ENCODE measurements at regions not wholly inside any gene's neighbourhood (a gene's known extent, or its start where the extent isn't known, plus 50 kb on each side); places are given as distances from the start of the nearest gene placed in this dataset.

GRCh38 chr6:145252737-145253136, 482.6 kb downstream of the EPM2A start:
- DNase-seq, result no peak

DNA sequence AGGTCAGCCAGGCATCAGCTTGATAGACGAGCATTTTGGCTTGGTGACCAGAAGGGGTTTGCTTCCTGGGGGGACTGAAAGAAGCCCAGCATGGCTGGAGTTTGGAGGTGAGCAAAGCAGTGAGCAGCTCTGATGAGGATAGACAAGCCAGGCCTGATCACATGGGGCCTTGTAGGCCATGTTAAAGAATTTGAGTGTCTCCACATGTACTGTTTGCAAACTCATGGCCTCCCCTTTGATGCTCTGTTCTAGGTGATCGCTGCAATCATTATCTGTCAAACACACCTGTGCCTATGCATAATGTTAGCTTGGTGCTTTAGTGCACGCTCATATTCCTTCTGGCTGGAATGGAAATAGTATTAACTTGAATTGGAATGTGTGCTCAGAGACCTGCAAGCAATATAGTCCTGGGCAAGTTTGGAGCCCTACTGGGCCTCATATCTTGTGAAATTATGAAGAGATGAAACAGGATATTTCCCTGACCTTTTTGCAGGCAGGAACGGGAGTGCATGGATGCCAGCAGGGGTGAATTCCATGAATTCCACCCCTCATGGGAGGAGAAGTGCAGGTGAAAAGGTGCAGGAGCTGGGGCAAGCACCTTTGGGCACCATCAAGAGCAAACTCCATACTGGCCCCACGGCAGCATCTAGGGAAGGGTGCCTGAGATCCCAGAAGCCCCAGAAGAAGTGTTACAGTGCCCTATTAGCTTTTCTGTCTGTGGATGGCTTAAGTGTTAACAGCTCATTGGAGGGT, 480.5 kb downstream of the EPM2A start:
- DNase-seq, result no peak

DNA sequence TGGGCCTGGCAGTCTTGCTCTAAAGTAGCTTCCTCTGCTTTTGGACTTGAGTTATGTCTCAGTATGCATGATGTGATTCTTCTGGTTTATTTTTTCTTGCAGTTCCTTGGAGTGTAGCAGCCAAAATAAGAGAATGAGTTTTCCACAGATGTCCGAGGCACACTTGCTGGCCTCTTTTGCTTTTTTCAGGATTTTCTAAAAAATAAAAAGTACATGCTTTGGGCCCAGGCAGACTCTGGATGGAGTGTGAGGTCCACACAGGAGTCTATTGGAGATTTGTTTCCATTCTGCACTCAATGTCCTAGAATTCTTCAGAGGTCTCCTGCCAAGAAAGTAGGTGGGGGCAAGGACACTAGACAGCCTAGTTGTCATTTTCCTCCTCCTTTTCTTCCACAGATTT, 477.6 kb downstream of the EPM2A start:
- no peak for DNase-seq

DNA sequence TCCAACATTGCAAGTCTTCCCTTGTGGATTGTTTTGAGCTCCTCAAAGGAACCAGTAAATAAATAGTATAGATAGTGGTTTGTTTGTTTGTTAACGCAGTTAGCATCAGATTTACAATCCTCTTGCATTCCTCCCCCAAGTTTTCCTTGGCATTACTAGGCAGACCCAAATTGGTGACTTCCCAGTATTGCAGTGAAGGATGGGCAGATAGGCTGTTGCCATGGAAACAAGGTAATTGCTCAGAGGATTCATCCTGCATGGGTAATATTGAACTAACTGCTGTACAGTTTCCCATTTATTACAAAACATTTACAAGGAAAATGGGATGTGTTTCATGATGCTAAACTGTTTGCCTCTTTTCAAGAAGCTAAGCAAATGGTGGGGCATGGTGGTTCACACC, 477.2 kb downstream of the EPM2A start:
- DNase-seq, result no peak

- DNase-seq, result no peak
Measured at GRCh38 chr6:145260484-145261175, 474.7 kb downstream of the EPM2A start.

DNA sequence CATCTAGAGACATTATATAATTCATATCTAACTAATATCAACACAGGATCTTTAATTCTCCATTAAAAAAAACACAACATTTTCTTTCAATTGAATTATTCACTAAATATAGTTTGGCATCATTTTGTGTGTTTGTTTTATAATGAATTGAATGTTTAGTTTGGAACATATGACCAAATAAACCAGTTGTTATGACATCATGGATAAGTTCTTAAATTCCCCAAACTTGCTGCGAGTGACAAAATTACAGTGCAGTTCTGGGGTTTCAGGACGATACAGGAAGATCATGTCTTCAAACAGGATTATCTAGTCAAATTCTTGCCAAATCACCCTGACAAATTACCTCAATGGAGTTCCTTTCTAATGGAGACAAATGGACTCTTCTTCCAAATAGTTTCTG, 473.6 kb downstream of the EPM2A start:
- DNase-seq, result no peak

DNA sequence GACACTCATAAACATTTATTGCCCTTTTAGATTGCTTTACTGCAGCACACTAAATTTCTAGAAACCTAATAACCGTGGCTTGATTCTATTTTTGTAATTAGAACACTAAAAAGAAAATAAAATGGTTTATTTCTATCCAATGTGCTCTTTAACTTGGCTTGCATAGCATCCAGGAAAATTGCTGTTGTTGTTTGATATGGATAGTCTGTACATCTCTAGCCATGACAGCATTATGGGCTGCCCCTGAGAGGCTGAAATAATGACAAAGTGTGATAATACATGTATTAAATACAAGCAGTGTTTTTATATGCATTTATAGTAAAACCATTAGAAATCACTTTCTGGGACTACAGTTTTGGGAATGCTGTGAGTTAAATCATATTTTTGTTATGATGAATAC, 472.5 kb downstream of the EPM2A start:
- DNase-seq, result no peak

GRCh38 chr6:145263778-145264211, 471.5 kb downstream of the EPM2A start:
- DNase-seq, result no peak

DNA sequence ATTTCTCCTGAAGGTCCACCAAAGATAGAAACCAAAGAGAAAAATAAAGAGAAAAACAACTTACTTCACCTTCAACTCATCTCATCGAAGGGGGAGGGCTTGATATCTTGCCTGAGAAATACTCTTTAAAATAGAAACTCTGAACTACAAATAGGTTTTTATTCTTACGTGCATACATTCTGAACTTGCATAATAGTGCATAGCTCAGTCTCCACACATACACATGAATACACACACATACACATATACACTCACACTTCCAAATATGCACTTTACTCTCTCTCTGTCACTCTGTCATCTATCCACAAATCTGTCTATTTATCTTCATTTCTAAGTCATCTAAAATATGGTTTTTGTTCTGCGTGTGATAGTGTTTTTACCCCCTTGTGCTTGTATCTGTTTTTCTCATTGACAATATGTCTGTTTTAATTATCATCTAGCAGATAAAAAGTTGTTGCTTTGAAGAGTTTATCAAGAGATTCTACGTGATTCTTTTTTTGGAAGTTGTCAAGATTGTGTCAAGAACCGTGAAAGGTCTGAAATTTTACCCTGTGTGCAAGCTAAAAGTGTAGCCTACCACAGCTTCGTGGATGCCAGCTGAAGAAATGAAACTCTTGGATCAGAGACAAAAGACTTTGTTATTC, 468.8 kb downstream of the EPM2A start:
- DNase-seq, result no peak

DNA sequence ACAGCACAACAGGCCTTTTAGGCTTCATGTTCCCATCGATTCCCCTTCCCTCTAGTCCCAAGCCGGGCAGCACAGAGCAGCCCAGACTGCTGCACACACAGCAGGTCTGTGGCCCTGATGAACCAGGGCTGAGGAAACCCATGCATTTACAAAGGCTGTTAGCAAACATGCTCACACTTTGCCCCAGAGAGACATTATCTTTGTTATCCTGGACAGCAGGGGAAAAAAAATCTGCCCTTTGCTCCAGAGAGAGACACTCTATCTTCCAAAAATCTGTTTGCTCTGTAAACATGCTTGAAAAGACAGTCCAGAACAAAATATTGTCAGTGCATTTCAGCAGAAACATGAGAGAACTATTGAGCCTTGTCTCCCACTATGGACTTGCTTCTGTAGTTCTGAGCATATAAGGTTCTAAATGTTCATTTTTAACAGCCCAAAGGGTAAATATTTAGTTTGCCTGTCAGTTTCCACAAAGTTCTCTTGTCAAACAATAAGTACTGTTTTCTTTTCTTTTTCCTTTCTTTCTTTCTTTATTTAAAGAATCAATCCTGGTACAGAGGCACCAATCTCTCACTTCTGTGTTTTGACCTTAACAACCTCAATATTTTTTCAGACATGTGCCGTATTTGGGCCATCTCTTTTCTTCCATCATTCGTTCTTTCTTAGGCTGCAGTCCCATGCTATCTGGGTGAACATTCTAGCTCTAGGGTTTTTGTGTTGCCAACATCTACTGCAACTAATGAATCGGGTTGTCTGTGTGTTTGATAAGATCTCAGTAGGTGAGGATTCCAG, 468.0 kb downstream of the EPM2A start:
- no peak for DNase-seq

DNA sequence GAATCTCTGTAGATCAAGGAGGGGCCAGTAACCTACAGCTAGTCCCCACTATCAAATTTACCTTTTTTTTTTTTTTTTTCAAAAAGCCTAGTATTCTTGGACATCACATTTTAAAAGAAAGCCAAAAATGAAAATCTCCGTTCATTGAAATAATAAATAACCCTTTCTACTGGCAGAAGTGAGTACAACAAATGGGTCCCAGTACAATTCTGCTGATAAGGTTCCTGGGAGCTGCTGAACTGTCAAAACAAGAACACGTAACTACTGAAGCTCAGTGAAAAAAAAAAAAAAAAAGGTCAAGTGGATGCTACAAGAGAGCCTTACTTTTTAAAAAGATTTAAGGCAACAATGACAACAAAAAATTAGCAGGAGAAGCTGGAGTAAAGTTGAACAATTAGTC, 464.9 kb downstream of the EPM2A start:
- no peak for DNase-seq

GRCh38 chr6:145271040-145271439, 464.3 kb downstream of the EPM2A start:
- no peak for DNase-seq

DNA sequence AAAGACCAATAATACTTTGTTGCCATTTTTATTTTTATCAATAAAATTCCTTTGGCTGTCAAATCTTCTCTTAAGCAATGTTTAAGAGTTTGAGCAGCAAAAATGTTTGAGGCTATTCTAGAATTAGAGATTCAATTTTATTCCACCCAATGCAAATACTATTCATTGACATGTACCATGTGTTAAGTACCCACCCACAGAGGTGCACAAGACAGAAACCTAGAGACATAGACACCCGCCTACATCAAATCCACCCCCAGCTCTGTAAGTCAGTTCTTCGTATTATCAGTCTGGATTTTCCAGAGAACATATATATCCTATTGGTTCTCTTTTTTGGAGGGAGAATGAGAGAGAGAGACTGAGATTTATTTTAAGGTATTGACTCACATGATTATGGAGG, 463.7 kb downstream of the EPM2A start:
- DNase-seq, result no peak

- no peak for DNase-seq
Measured at GRCh38 chr6:145272246-145272645, 463.1 kb downstream of the EPM2A start.

GRCh38 chr6:145273136-145273535, 462.2 kb downstream of the EPM2A start:
- no peak for DNase-seq

DNA sequence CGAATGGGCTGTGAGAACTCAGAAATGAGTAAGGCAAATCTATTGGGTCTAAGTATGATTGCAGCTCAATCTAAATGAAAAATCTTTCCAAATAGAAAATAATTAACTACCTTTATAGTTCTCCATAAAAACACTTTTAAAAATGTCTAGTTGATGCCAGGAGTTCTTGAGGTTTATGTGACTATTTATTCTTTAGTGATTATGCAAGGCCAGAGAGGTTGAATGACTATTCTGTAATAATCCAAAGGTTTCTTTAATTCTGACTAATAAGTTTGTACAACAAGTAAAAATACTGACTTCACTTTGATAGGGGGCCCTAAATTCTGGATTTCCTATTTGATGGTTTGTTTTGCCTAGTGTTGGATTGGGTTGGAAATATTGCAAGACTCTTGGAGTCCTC, 461.2 kb downstream of the EPM2A start:
- DNase-seq, result no peak

DNA sequence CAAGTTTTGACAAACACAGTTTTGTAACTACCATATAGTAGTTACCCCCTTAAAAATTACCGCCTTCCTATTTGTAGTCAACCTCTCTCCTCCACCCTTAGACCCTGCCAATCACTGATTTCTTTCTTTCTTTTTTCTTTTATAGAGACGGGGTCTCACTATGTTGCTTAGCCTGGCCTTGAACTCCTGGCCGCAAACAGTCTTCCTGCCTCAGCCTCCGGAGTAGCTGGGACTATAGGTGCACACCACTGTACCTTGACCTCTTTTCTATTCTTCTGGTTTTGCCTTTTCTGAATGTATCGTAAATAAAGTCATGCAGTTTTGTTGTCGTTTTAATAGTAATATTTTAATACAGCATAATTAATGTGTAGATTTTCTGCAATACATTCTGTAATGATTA, 460.3 kb downstream of the EPM2A start:
- DNase-seq, result no peak

GRCh38 chr6:145275787-145276186, 459.5 kb downstream of the EPM2A start:
- DNase-seq, result no peak

GRCh38 chr6:145276756-145277155, 458.6 kb downstream of the EPM2A start:
- no peak for DNase-seq

DNA sequence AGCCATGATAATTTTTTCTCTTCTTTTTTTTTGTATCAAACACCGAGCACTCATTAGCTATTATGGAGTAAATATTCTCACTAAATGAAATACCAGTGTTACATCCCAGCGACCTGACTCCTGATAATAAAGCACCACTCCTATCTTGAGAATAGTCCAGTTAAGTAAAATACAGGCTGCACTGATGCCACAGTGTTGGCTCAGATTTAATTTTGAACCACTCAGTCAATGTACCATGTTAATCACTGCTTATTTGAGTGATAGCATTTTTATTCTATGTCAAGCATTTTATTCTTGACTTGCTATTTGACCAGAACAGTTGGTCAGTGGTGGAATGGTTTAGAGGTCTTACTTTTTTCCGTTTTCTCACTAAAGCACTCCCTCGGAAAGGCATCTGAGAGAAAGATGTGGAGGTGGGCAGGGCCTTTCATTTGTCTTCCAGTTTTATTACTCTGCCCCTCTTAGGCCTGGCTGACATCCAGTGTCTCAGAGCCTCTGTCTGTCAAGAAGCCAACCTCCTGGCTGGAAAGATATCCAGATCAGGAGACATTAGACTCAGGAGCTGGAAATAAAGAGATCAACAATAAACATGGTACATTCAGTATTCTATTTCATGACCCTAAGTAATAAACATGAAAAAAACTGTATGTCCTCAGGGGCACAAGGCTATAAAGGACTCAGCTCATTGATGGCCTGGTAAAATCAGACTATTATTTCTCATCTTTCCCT, 457.8 kb downstream of the EPM2A start:
- DNase-seq, result no peak

- no peak for DNase-seq
Measured at GRCh38 chr6:145278163-145278807, 457.0 kb downstream of the EPM2A start.

DNA sequence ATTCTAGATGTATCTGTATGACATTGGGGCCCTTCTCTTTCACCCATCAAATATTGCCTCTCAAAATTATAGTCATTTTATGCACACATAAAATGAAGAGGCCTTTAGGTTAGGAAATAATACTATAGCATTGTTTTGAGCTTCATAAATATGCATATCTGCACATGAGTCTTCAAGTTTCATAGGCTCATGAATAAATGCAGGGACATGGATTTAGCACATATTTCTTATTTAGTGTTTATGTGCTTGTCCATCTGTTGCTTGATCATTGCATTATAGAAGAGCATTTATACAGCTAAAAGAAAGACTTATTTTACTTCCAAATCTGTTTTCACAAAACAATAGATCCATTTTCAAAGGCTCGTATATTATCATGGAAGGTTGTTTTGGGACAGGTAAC, 455.8 kb downstream of the EPM2A start:
- DNase-seq, result no peak
